K562 (cell line): ENCODE measurements at regions not wholly inside any gene's neighbourhood (a gene's known extent, or its start where the extent isn't known, plus 50 kb on each side); places are given as distances from the start of the nearest gene placed in this dataset.

Experiments used
- ATAC-seq: fragments of 200-7000 bp; cut with Tn5 transposase; 3 replicates; pipeline ENCODE4 v1.9.1; 2020; ENCODE audit warnings: moderate library complexity
- BruUV-seq: library from RNA; stranded (reverse); fragments of 400-500 nt; replicated peaks from 2 replicates; lab custom pipeline; 2021; lab: Mats Ljungman, UMichigan
- CTCF ChIA-PET: fragments of 300-600 bp; formaldehyde crosslinking; extraction: SDS; loops from one replicate; lab custom pipeline; 2021; ENCODE audit warnings: low intra/inter-chr PET ratio; lab: Yijun Ruan, JAX
- POLR2A ChIA-PET: fragments of 300-600, 350-650 bp; sonication (Branson Sonifier 250); formaldehyde crosslinking; extraction: SDS; loops from one replicate; lab custom pipeline; 2021; ENCODE audit warnings: antibody characterized with exemption, inconsistent platforms; lab: Yijun Ruan, JAX
- DNase-seq, 4 experiments: peaks; one replicate each; pipeline versions ENCODE4 v3.0.0 to v3.0.0-alpha.2; 2011 to 2018; ENCODE audit warnings: low spot score in 3 of 4, mixed read lengths in 3 of 4; ENCODE audit errors: extremely low read depth in 1 of 4
- FAIRE-seq: peaks from 2 replicates; lab custom pipeline; 2011; peaks lifted over from hg19 to GRCh38; lab: Jason Lieb, UNC
- H2AFZ ChIP-seq: 2 replicates; pipeline ENCODE4 v1.6.0; 2011; ENCODE audit warnings: low read depth, low read length, control low read depth, inconsistent platforms
- H3K27ac ChIP-seq: fragments of 200-600 bp; 3 replicates; pipeline ENCODE4 v1.8.0; 2011; ENCODE audit warnings: low read depth, mild to moderate bottlenecking, control low read depth, inconsistent platforms, low read length, moderate library complexity, mixed read lengths; ENCODE audit errors: extremely low read depth
- H3K27me3 ChIP-seq, 2 experiments: fragments of 300-600 bp in 1 of 2; 2 replicates in 1 of 2; 3 replicates in 1 of 2; pipeline versions ENCODE4 v1.6.0 to v1.8.0; 2011; ENCODE audit warnings: inconsistent platforms in 2 of 2, low read length in 2 of 2, mild to moderate bottlenecking in 1 of 2, mixed read lengths in 1 of 2, moderate library complexity in 1 of 2; ENCODE audit not compliant: control insufficient read depth in 2 of 2, insufficient read depth in 2 of 2
- H3K36me3 ChIP-seq: fragments of 300-600 bp; 3 replicates; pipeline ENCODE4 v1.8.0; 2011; ENCODE audit warnings: mild to moderate bottlenecking, low read length, inconsistent platforms; ENCODE audit not compliant: control insufficient read depth, insufficient read depth
- H3K4me1 ChIP-seq, 2 experiments: fragments of 200-600 bp in 1 of 2; replicated peaks in 1 of 2; 2 replicates in 1 of 2; 3 replicates in 1 of 2; pipeline versions ENCODE4 v1.5.1 to v1.8.0; 2011; ENCODE audit warnings: inconsistent platforms in 2 of 2, low read length in 2 of 2, mild to moderate bottlenecking in 1 of 2, mixed read lengths in 1 of 2, moderate library complexity in 1 of 2; ENCODE audit not compliant: control insufficient read depth in 2 of 2, insufficient read depth in 2 of 2
- H3K4me2 ChIP-seq: 2 replicates; pipeline ENCODE4 v1.6.1; 2011; ENCODE audit warnings: low read length, control low read depth, inconsistent platforms, mixed read lengths; ENCODE audit not compliant: insufficient read depth
- H3K4me3 ChIP-seq: fragments of 200-600 bp; sonication (generic), shearing (Covaris generic); 2 replicates; pipeline ENCODE4 v1.5.1; 2016; ENCODE audit warnings: control low read depth, inconsistent platforms
- H3K79me2 ChIP-seq: fragments of 200-600 bp; 3 replicates; pipeline ENCODE4 v1.8.0; 2011; ENCODE audit warnings: low read length, inconsistent platforms; ENCODE audit not compliant: control insufficient read depth, insufficient read depth
- H3K9ac ChIP-seq, 2 experiments: 2 replicates each; pipeline versions ENCODE4 v1.6.0 to v1.6.1; 2011; ENCODE audit warnings: low read depth in 2 of 2, low read length in 2 of 2, control low read depth in 1 of 2, inconsistent platforms in 1 of 2, mild to moderate bottlenecking in 1 of 2, mixed read lengths in 1 of 2; ENCODE audit not compliant: insufficient read depth in 1 of 2
- H3K9me1 ChIP-seq: one replicate; pipeline ENCODE4 v1.6.0; 2011; ENCODE audit warnings: inconsistent platforms, mild to moderate bottlenecking, low read length, moderate library complexity; ENCODE audit not compliant: control insufficient read depth, insufficient read depth
- H3K9me3 ChIP-seq: replicated peaks from 2 replicates; pipeline ENCODE4 v1.5.1; 2011; ENCODE audit warnings: low read depth, low read length, inconsistent platforms; ENCODE audit not compliant: control insufficient read depth, insufficient read depth
- H4K20me1 ChIP-seq: replicated peaks from 2 replicates; pipeline ENCODE4 v1.6.1; 2011; ENCODE audit warnings: low read length, inconsistent platforms, mixed read lengths; ENCODE audit not compliant: control insufficient read depth, insufficient read depth
- BMI1 ChIP-seq: fragments of 150-350 bp; IDR thresholded peaks from 2 replicates; pipeline ENCODE4 v1.6.1; 2014; ENCODE audit warnings: low read length
- CBX3 ChIP-seq, 2 experiments: IDR thresholded peaks; 1 replicate in 1 of 2; 2 replicates in 1 of 2; pipeline ENCODE4 v1.6.1; 2012; ENCODE audit warnings: inconsistent platforms in 2 of 2, low read length in 2 of 2, borderline replicate concordance in 1 of 2, control low read depth in 1 of 2
- CGGBP1 ChIP-seq: fragments of 250-450 bp; sonication (Bioruptor Pico); IDR thresholded peaks from 2 replicates; pipeline ENCODE4 v1.9.0; 2021; ENCODE audit warnings: mild to moderate bottlenecking
- FOXA1 ChIP-seq: fragments of 450-650 bp; IDR thresholded peaks from 2 replicates; pipeline ENCODE4 v1.6.1; 2016; ENCODE audit warnings: mild to moderate bottlenecking, borderline replicate concordance
- IRF2 ChIP-seq: sonication (generic); formaldehyde crosslinking; IDR thresholded peaks from 2 replicates; pipeline ENCODE4 v1.8.1; 2022; ENCODE audit warnings: mild to moderate bottlenecking, missing genetic modification reagents
- JUND ChIP-seq, 2 experiments: IDR thresholded peaks; 2 replicates in 1 of 2; 3 replicates in 1 of 2; pipeline ENCODE4 v1.6.1; 2011; ENCODE audit warnings: borderline replicate concordance in 2 of 2, low read depth in 2 of 2, low read length in 2 of 2, improper control_type of control experiment in 1 of 2, missing biosample characterization in 1 of 2, missing genetic modification characterization in 1 of 2, missing genetic modification reagents in 1 of 2
- MCM3 ChIP-seq: fragments of 450-650 bp; IDR thresholded peaks from 2 replicates; pipeline ENCODE4 v1.6.1; 2016
- NCOA6 ChIP-seq: fragments of 450-650 bp; IDR thresholded peaks from 2 replicates; pipeline ENCODE4 v1.6.1; 2017; ENCODE audit warnings: mild to moderate bottlenecking
- PCBP1 ChIP-seq: fragments of 200-400 bp; formaldehyde crosslinking; IDR thresholded peaks from 2 replicates; pipeline ENCODE4 v1.6.1; 2018; ENCODE audit warnings: mild to moderate bottlenecking, low read depth, low read length; ENCODE audit not compliant: poor library complexity, severe bottlenecking
- POLR3G ChIP-seq: IDR thresholded peaks from 2 replicates; pipeline ENCODE4 v1.6.1; 2011; ENCODE audit not compliant: insufficient read length, insufficient replicate concordance; ENCODE audit errors: extremely low read depth
- RUNX1 ChIP-seq: sonication (generic); IDR thresholded peaks from 2 replicates; pipeline ENCODE4 v1.6.1; 2016; ENCODE audit warnings: antibody characterized with exemption, low read depth
- TARDBP ChIP-seq: fragments of 450-650 bp; IDR thresholded peaks from 2 replicates; pipeline ENCODE4 v1.6.1; 2016
- ZNF57 ChIP-seq: fragments of 450-650 bp; formaldehyde crosslinking; IDR thresholded peaks from 2 replicates; pipeline ENCODE4 v1.4.0; 2020; ENCODE audit warnings: mild to moderate bottlenecking, moderate library complexity
- ZNF644 ChIP-seq: fragments of 200-800 bp; sonication (Bioruptor generic); IDR thresholded peaks from 2 replicates; pipeline ENCODE4 v1.6.1; 2016; ENCODE audit warnings: low read depth, missing genetic modification characterization, missing compliant biosample characterization
- WGBS: fragments of 100-300 bp; shearing (Covaris generic); methylation state at CpG from one replicate; pipeline ENCODE4 v1.1.6; 2016; ENCODE audit warnings: low coverage, mixed read lengths; ENCODE audit not compliant: insufficient coverage; ENCODE audit errors: missing lambda C conversion rate; 5-methylcytosine and 5-hydroxymethylcytosine counted together
- in situ Hi-C: fragments of 300-500 bp; cut with MboI; formaldehyde crosslinking; loops from 4 replicates; pipeline ENCODE4 v1.15.0; 2018; ENCODE audit warnings: inconsistent platforms, mixed read lengths
- intact Hi-C: fragments of 100-400 bp; cut with micrococcal nuclease; formaldehyde crosslinking; loops from 2 replicates; pipeline ENCODE4 v1.14.2; 2022

- TF ChIP-seq PCBP1 = no peak
- no peak for TF ChIP-seq NCOA6
- TF ChIP-seq MCM3 = no peak
- TF ChIP-seq ZNF57 (CRISPR knock-in tag) = no peak
- no peak for TF ChIP-seq CBX3 (IDR thresholded peaks at IDR 0.05; ENCODE audit: borderline replicate concordance in 1 of 2, low read length in 2 of 2)
These were observed 1052.1 kb downstream of the TMEM121 start (continued) for GRCh38 chr14:106578481-106578880.

GRCh38 chr14:106579084-106579483 lies 1052.7 kb downstream of the TMEM121 start:
- intact Hi-C loops = no loop called here

More at GRCh38 chr14:106579084-106579483, 1052.7 kb downstream of the TMEM121 start:
- no peaks in the 10 kb centered on the region for H4K20me1 ChIP-seq
- in situ Hi-C loops = no loop called here
- ATAC-seq = no peak
- no peak overlapping the region for H2AFZ ChIP-seq
- BruUV-seq = no TSS peak
- H3K79me2 ChIP-seq = no peaks in the 10 kb centered on the region
- H3K27me3 ChIP-seq = no peaks in the 10 kb centered on the region
- DNase-seq = no peak
- H3K9me3 ChIP-seq = no peaks in the 10 kb centered on the region
- ChIA-PET POLR2A (no interaction called here), CTCF (no interaction called here)
- no peaks in the 10 kb centered on the region for H3K36me3 ChIP-seq
- no peaks in the 10 kb centered on the region; a peak in 1 of 5 replicates for H3K4me1 ChIP-seq
- TF ChIP-seq ZNF644 (tag) (no peak), BMI1 (no peak), IRF2 (CRISPR knock-in tag) (no peak), RUNX1 (no peak), FOXA1 (no peak), CGGBP1 (CRISPR knock-in tag) (no peak), POLR3G (no peak), TARDBP (no peak), JUND (IDR thresholded peaks at IDR 0.05; ENCODE audit: borderline replicate concordance, low read depth, low read length) (no peak), JUND (tag; IDR thresholded peaks at IDR 0.05; ENCODE audit: borderline replicate concordance, low read depth, low read length) (no peak)
- no peaks in the 10 kb centered on the region for H3K9me1 ChIP-seq
- no peak overlapping the region for H3K9ac ChIP-seq
- no peak for FAIRE-seq
- WGBS = 4% methylated on average over 4 of the region's 6 CpGs
- no peak overlapping the region for H3K4me3 ChIP-seq
- H3K27ac ChIP-seq = no peak overlapping the region
- no peak overlapping the region for H3K4me2 ChIP-seq
